ENCODE measurements at regions not wholly inside any gene's neighbourhood (a gene's known extent, or its start where the extent isn't known, plus 50 kb on each side); places are given as distances from the start of the nearest gene placed in this dataset.

GRCh38 chr11:43601511-43601910 lies 79.0 kb upstream of the HSD17B12 start:
- TF ChIP-seq, protein P1, sequence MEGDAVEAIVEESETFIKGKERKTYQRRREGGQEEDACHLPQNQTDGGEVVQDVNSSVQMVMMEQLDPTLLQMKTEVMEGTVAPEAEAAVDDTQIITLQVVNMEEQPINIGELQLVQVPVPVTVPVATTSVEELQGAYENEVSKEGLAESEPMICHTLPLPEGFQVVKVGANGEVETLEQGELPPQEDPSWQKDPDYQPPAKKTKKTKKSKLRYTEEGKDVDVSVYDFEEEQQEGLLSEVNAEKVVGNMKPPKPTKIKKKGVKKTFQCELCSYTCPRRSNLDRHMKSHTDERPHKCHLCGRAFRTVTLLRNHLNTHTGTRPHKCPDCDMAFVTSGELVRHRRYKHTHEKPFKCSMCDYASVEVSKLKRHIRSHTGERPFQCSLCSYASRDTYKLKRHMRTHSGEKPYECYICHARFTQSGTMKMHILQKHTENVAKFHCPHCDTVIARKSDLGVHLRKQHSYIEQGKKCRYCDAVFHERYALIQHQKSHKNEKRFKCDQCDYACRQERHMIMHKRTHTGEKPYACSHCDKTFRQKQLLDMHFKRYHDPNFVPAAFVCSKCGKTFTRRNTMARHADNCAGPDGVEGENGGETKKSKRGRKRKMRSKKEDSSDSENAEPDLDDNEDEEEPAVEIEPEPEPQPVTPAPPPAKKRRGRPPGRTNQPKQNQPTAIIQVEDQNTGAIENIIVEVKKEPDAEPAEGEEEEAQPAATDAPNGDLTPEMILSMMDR (IDR thresholded peaks at IDR 0.05 in 8 of 11, conservative IDR thresholded peaks at IDR 0.05 in 3 of 11) = no peak
- TF ChIP-seq POLR2A (IDR thresholded peaks at IDR 0.05) = no peak

Data from spleen (tissue), 7 donors.